Cardiac fibroblast (primary cell): ENCODE measurements at regions not wholly inside any gene's neighbourhood (a gene's known extent, or its start where the extent isn't known, plus 50 kb on each side); places are given as distances from the start of the nearest gene placed in this dataset.

Experiments used
- DNase-seq, 2 donors: peaks; one replicate each; pipeline versions ENCODE4 v3.0.0 to v3.0.0-alpha.2; 2010; ENCODE audit warnings: low read depth in 2 of 2
- H3K4me3 ChIP-seq, 2 donors: replicated peaks in 1 of 2; 1 replicate in 1 of 2; 2 replicates in 1 of 2; pipeline ENCODE4 v1.5.1; 2011; ENCODE audit warnings: low read depth in 2 of 2, low read length in 2 of 2, mild to moderate bottlenecking in 2 of 2, moderate library complexity in 1 of 2
- TF ChIP-seq, protein P1 (sequence below): IDR thresholded peaks from one replicate; pipeline ENCODE4 v1.5.1; 2011; ENCODE audit warnings: low read depth, mild to moderate bottlenecking, low read length, inconsistent platforms

DNA sequence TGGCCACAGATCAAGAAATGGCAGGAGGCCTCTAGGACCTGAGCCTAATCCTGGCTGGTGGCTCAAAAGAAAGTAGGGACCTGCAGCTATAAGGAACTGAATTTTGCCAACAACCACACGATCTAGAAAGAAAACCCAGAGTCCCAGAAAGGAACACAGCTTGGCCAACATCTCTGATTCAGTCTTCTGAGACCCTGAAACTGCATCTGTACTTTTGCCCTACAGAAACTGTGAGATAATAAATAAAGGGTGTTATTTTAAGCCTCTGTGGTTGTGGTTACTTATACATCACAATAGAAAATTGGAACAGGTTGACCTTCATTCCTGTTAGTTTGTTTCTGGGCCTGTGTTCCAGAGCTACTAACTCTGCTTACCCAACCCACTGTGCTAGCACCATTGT is 356.8 kb upstream of the ST6GAL2 start:
- TF ChIP-seq, protein P1, sequence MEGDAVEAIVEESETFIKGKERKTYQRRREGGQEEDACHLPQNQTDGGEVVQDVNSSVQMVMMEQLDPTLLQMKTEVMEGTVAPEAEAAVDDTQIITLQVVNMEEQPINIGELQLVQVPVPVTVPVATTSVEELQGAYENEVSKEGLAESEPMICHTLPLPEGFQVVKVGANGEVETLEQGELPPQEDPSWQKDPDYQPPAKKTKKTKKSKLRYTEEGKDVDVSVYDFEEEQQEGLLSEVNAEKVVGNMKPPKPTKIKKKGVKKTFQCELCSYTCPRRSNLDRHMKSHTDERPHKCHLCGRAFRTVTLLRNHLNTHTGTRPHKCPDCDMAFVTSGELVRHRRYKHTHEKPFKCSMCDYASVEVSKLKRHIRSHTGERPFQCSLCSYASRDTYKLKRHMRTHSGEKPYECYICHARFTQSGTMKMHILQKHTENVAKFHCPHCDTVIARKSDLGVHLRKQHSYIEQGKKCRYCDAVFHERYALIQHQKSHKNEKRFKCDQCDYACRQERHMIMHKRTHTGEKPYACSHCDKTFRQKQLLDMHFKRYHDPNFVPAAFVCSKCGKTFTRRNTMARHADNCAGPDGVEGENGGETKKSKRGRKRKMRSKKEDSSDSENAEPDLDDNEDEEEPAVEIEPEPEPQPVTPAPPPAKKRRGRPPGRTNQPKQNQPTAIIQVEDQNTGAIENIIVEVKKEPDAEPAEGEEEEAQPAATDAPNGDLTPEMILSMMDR: no peak
- DNase-seq: no peak

DNA sequence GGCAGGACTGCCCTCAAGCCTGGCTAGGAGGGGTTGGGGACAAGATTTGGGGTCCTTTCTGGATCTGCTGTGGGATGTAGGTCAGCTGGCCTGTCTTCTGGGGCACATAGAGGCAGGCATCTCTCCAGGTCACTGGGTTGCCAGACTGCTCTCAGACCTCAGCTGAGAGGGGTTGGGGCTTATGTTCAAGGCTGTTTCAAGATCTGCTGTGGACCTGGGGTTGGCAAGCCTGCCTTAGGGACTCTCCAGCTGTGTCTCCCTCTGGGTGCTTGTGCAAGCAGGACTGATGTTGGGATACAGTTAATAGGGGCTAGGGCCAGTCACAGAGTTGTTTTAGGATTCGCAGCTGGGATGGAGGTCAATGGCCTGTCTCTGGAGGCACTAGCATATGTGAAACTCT is 363.0 kb upstream of the ST6GAL2 start:
- no peak overlapping the region for H3K4me3 ChIP-seq
- DNase-seq: no peak
- TF ChIP-seq, protein P1: no peak

More for the DNA sequence above, 356.8 kb upstream of the ST6GAL2 start:
- H3K4me3 ChIP-seq: no peak overlapping the region

DNA sequence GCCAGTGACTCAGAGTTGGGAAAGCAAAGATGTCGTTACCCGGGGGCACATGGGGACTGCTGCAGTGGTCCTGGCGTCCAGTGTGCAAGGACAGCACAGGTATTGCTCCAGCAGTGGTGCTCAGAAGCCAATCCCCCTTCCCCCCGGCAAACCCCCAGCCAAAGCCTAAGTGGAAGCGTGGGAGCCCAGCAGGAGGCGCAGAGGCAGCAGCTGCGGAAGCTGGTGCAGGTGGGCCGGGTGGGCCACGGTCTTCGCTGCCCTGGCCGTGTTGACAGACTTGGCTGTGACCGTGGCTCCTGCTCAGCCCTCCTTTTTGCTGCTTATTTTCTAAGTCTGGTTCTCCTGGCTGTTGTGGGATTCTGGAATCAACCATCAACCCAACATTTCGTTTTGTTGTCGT is 369.8 kb upstream of the ST6GAL2 start:
- TF ChIP-seq, protein P1: no peak
- H3K4me3 ChIP-seq: no peak overlapping the region
- DNase-seq: no peak

DNA sequence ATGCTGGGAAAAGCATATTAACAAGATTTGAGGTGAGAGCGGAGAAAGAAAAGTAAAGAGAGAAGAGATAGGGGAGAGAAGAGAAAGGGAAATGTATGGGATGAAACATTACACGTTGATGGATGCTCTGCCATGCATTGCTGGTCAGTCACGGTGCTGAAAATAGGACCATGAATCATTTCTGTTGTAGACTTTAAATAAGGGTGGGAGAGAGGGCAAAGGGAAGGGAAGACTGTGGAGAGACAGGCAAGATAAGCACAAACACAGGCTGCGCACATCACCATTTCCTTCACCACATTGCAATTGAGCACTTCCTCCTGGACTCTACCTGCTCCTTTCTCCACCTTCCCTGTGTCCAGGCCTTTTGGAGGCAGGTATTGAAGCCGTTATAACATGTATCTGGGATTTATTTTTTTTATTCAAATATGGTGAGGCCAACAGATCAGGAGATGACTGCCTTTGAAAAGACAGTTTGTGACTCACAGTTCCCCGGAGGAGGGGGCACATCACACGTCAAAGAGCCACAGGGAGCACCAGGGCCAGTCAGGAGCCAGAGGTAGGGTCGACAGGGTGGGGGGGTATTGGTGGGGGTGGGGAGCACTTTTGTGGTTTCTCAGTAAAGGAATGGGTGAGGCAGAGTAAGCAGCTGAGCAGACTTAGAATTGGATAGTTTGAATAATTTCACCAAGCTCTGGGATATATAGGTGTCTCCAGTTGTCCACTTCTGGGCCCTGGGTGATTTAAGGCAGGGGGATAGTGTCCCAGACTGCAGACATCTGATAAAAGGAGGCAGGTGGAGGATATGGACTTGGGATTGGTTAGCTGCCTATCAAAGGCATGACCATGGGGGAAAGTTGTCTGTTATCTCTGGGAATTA is 372.8 kb upstream of the ST6GAL2 start:
- H3K4me3 ChIP-seq: no peak overlapping the region
- TF ChIP-seq, protein P1: no peak
- no peak for DNase-seq

DNA sequence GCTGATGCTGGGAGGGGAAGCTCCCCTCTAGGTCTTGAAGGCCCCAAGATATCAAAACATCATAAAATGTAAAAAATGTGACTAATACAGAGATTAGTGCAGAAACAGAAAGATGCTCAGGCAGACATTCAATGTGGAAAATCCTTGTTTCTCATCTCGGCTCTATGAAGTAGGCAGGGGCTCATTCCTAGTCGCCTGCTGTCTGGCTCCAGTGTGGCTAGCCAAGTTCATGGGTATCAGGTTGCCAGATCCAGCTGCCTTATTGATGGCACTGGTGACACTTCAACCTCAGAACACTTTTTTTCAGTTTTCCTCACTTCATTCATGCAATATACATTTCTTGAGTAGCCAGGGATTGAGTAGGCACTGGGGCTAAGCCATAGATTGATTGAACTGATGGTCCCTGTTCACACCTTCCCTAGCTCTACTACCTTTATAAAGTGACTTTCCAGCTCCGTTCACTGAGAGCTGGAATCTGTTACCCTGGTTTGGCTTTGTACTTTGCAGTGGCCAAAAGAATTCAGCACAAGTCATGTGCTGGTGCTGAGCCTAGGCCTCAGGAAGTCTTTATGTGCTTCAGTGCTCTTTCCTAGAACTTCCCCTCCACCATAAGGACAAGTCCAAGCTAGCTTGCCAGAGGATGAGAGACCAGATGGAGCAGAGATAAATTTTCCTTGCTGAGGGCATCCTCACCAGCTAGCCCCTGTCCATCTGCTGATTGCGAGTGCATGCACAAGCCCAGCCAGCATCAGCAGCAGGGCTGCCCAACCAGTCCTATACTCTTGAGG is 373.6 kb upstream of the ST6GAL2 start:
- no peak overlapping the region for H3K4me3 ChIP-seq
- no peak for DNase-seq

DNA sequence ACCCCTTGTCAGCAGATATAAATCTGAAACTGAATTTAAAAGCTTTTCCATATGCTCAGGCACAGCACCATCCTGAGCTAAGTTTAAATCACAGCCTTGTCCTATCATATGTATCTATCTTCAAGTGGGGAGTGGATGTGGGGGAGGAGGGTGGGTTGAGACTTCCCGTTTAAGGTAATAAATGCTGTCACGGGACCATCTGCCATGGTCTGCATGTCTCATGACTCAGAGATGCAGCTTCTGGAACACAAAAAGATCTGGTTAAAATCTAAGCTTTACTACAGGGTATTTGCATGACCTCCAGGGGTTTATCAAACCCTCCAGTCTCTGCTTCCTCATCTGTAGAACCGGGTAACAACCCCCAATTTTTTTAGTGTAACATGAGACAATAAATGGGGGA is 377.7 kb upstream of the ST6GAL2 start:
- TF ChIP-seq, protein P1: no peak
- no peak overlapping the region for H3K4me3 ChIP-seq
- DNase-seq: no peak

More for the DNA sequence above, 373.6 kb upstream of the ST6GAL2 start:
- TF ChIP-seq, protein P1: no peak
